IPS-20b (cell line): ENCODE measurements at regions not wholly inside any gene's neighbourhood (a gene's known extent, or its start where the extent isn't known, plus 50 kb on each side); places are given as distances from the start of the nearest gene placed in this dataset.
"Not testable (repeated sequence)": the region's sequence is repeated elsewhere in the genome, so short reads cannot be mapped to it uniquely, and the experiment has no call there.

Experiments
- H3K27ac ChIP-seq: one replicate; pipeline ENCODE4 v1.5.1; 2013; ENCODE audit warnings: low read length
- H3K27me3 ChIP-seq: 2 replicates; pipeline ENCODE4 v1.6.1; 2013; ENCODE audit warnings: mild to moderate bottlenecking, low read length, inconsistent platforms; ENCODE audit not compliant: insufficient read depth
- H3K36me3 ChIP-seq: 2 replicates; pipeline ENCODE4 v1.6.1; 2013; ENCODE audit warnings: low read depth, mild to moderate bottlenecking, inconsistent platforms, low read length, moderate library complexity; ENCODE audit not compliant: insufficient read depth
- H3K4me1 ChIP-seq: 2 replicates; pipeline ENCODE4 v1.6.1; 2013; ENCODE audit warnings: mild to moderate bottlenecking, control low read depth, inconsistent platforms, low read length, moderate library complexity; ENCODE audit not compliant: insufficient read depth
- H3K4me3 ChIP-seq: 2 replicates; pipeline ENCODE4 v1.5.1; 2013; ENCODE audit warnings: mild to moderate bottlenecking, low read length, inconsistent platforms
- H3K9ac ChIP-seq: 2 replicates; pipeline ENCODE4 v1.6.1; 2013; ENCODE audit warnings: low read depth, mild to moderate bottlenecking, inconsistent platforms, low read length, moderate library complexity
- H3K9me3 ChIP-seq: 2 replicates; pipeline ENCODE4 v1.6.1; 2013; ENCODE audit warnings: mild to moderate bottlenecking, low read depth, low read length, inconsistent platforms; ENCODE audit not compliant: insufficient read depth

DNA sequence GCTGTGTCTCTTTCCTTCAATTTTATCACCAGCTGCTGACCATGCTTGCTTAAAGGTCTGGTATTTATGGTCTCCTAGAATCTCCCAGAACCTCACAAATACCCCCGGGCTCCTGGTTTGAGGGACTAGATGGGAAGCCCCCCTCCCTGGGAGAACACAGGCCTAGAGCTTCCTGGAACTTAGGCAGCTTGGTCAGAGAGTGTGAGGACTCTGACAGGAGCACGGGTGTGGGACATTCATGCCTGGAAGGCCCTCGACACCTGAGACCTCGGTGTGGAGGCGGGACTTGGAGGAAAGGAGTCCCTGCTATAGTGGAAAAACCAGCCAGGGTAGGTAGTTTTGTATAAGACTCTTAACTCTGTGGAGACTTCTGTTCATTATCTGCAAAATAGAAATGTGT lies 211.5 kb upstream of the PLGLB2 start:
- not testable (repeated sequence) for H3K9ac ChIP-seq, H3K27ac ChIP-seq, H3K9me3 ChIP-seq, H3K4me3 ChIP-seq, H3K4me1 ChIP-seq, H3K27me3 ChIP-seq, H3K36me3 ChIP-seq

DNA sequence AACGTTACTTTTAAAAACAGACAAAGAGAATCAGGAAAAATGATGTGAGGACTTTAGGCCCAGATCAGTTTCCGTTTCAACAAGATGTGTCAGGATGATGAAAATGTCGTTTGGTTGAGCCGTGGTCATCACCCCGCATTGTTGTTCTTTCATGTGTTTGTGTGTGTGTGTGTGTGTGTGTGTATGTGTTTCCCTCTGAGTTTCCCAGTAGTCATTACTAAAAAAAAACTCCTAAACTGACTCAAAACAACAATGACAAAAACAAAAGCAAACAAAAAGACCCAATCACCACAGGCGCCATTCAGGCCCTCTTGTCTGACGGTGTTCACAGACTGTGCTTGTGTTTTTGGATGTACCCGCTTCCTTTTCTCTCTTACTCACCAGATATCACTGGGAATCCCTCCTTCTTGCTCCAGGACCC lies 210.6 kb upstream of the PLGLB2 start:
- not testable (repeated sequence) for H3K9ac ChIP-seq, H3K9me3 ChIP-seq, H3K36me3 ChIP-seq

DNA sequence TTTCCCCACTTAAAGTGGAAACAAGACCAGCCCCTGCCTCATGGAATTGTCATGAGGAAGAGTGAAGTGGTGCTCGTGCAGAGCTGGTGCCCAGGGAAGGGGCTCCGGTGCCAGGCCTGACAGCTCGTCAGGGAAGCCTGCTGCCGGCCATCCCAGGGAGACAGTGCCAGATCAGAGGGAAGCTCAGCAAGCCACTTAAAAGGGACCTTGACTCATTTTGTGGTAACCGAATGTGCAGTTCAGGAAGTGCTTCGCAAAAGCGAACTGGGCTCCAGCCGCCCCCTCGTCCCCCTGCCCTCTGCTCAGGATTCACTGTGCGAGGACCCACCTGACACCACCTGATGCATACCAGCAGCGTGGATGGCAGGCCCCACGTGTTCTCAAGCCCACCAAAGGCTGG lies 209.6 kb upstream of the PLGLB2 start:
- H3K4me3 ChIP-seq, H3K27me3 ChIP-seq, H3K36me3 ChIP-seq, H3K4me1 ChIP-seq, H3K9me3 ChIP-seq, H3K27ac ChIP-seq, H3K9ac ChIP-seq: not testable (repeated sequence)

More for the DNA sequence above, 210.6 kb upstream of the PLGLB2 start:
- H3K27ac ChIP-seq, H3K4me1 ChIP-seq, H3K4me3 ChIP-seq, H3K27me3 ChIP-seq: not testable (repeated sequence)

DNA sequence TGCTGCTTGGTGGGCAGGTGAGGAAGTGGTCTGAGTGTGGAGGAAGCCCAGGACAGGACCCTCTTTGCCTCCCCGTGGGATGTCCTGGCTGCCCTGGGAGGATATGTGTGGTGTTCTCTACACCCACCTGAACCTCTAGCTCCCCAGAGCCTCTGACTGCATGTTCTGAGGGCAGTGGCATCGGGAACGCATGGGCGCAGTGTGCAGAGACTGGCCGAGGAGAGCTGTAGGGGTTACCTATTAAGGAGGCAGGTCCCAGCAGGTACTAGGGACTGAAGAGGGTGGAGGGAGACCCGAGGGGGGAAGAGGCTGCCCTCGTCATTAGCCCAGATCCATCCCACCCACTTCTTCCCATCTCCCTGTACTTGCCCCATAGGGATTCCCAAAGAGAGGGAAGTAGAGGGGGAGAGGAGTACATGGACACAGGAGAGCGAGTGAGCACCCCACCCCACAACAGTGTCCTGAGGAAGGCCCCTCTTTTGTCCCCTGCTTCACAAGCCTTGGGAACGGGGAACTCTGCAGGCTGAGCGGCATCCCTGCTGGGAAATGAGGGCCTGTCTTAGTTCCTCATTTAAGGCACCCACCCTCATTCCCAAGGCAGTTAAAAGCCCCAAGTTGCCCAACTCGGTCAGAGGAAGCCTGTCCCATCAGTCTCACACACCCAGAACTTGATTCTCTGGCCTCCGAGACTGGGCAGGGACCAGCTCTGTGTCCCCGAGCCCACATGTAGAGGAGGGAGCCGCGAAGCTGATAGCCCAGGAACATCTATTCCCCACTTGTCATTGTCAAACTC lies 208.5 kb upstream of the PLGLB2 start:
- not testable (repeated sequence) for H3K27me3 ChIP-seq, H3K9ac ChIP-seq, H3K36me3 ChIP-seq, H3K9me3 ChIP-seq, H3K4me1 ChIP-seq, H3K27ac ChIP-seq, H3K4me3 ChIP-seq

DNA sequence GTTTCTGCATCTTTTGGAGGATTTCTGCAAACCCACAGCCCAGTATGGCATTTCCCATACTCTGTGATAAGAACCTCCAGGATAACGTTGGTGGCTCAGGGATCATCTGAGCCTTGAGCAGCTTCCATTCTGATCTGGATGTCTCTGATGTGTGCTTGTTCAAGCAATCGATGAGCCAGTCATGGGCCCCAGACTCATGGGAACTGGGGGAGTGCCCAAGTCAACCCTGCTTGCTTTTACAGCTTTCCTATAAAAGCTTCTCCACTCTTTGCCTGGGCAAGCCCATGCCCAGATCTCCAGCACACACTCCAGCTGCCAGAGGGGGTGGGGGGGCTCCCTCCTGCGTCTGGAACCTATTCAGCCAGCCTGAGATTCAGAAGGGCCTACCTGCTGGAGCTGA lies 207.6 kb upstream of the PLGLB2 start:
- not testable (repeated sequence) for H3K4me3 ChIP-seq, H3K27me3 ChIP-seq, H3K4me1 ChIP-seq, H3K27ac ChIP-seq, H3K36me3 ChIP-seq, H3K9ac ChIP-seq, H3K9me3 ChIP-seq

DNA sequence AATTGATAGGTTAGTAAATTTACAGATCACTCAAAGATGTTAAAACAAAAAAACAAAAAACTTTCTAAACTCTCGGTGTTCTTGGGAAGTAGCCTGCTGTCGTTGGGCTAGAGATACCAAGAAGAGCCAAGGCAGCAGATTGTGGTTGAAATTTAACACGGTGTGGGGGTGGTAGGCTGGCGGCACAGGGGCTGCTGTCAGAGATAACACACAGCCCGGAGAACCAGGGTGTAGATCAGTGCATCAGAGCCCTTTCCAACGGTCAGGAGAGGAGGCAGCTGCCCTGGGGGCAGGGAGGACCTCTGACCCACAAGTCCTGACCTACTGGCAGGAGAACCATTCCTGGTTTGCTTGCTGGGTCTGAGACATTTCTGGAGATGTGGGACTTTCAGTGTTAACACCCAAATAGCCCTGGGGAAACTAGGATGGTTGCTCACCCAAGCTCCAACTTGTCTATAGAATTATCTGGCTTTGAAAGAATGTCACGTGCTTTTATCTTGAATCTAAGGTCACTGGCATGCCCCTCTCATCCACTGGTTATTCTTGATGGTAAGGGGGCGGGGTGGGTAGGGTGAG lies 205.2 kb upstream of the PLGLB2 start:
- not testable (repeated sequence) for H3K27ac ChIP-seq, H3K36me3 ChIP-seq, H3K4me1 ChIP-seq, H3K9me3 ChIP-seq, H3K9ac ChIP-seq, H3K4me3 ChIP-seq, H3K27me3 ChIP-seq

DNA sequence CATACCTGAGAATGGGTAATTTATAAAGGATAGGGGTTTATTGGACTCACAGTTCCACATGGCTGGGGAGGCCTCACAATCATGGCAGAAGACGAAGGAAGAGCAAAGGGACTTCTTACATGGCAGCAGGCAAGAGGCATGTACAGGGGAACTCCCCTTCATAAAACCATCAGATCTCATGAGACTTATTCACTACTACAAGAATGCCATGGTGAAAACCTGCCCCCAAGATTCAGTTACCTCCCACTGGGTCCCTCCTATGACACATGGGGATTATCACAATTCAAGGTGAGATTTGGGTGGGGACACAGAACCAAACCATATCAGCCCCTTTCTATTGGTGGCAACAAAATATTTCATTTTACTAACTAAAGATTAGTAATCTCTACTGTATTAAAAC lies 204.1 kb upstream of the PLGLB2 start:
- H3K27ac ChIP-seq, H3K36me3 ChIP-seq: not testable (repeated sequence)

DNA sequence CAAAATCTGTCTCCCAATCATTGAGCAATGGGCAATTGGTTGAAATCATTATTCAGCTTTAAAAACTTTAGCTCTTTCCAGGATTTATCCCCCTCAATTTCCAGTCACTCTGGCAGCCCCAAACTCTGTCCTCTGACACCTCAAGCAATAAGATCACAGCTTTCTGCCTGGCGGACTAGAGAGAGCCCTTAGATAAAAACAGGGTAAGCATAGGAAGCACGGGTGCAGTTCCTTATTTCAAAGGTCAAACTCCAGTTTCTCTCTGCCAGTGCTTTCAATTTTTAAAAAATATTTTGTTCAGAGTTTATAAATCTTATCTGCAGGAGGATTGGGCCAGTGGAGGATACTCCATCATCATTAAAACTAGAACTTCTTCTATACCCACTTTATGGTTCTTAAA lies 200.8 kb upstream of the PLGLB2 start:
- H3K9ac ChIP-seq, H3K27ac ChIP-seq, H3K27me3 ChIP-seq, H3K9me3 ChIP-seq, H3K4me1 ChIP-seq, H3K36me3 ChIP-seq, H3K4me3 ChIP-seq: not testable (repeated sequence)

More for the DNA sequence above, 204.1 kb upstream of the PLGLB2 start:
- H3K4me1 ChIP-seq, H3K9ac ChIP-seq, H3K4me3 ChIP-seq, H3K9me3 ChIP-seq, H3K27me3 ChIP-seq: not testable (repeated sequence)

DNA sequence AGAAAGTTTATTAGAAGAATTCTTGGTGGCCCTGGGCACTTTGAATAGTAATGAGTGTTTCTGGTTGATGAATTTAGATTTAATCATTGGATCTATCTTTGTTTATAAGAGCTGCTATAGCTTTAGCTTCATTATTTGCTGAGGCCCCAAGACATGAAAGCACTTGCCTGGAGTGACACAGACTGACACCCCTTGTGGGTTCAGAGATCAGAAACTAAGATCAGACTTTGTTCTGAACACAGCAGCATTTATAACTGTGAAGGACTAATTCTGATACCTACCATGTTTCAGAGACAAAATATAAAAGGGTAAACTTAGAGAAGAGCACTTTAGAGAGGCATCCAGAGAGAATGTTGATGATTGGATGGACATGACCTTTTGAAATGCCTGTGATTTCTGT lies 199.9 kb upstream of the PLGLB2 start:
- H3K9ac ChIP-seq, H3K36me3 ChIP-seq, H3K4me3 ChIP-seq, H3K9me3 ChIP-seq, H3K27me3 ChIP-seq, H3K27ac ChIP-seq, H3K4me1 ChIP-seq: not testable (repeated sequence)

DNA sequence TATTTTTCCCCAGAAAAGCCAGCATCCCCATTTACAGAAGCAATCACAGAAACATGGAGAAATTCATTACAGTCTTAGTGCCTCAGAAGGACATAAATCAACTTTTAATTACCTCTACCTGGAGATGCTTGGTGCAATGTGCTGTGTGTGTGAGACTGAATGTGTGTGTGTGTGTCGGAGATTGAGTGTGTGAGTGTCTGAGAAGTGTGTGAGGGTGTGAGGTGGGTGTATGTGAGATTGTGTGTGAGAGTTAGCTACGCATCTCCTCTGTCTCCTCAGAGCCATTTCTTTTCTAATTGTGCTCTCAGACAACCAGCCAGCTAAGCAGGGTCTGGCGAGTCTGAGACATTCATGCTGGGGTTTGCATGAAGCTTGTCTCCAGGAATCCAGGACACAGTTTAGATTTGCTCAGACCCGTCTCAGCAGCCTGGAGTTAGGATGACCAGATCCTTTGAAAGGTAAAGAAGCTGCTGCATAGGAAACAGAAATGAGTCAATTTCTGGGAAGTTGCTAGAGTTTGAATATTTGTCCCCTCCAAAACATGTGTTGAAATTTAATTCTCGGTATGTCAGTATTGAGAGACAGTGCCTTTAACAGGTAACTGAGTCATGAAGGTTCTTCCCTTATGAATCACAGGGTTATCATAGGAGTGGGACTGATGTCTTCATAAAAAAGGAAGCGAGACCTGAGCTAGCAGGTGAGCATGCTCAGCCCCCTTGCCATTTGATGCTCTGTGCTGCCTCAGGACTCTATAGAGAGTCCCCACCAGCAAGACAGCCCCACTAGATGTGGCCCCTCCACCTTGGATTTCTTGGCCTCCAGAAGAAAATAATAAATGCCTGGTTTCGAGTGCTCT lies 199.0 kb upstream of the PLGLB2 start:
- not testable (repeated sequence) for H3K4me1 ChIP-seq, H3K27me3 ChIP-seq, H3K36me3 ChIP-seq, H3K9ac ChIP-seq, H3K27ac ChIP-seq, H3K9me3 ChIP-seq, H3K4me3 ChIP-seq

DNA sequence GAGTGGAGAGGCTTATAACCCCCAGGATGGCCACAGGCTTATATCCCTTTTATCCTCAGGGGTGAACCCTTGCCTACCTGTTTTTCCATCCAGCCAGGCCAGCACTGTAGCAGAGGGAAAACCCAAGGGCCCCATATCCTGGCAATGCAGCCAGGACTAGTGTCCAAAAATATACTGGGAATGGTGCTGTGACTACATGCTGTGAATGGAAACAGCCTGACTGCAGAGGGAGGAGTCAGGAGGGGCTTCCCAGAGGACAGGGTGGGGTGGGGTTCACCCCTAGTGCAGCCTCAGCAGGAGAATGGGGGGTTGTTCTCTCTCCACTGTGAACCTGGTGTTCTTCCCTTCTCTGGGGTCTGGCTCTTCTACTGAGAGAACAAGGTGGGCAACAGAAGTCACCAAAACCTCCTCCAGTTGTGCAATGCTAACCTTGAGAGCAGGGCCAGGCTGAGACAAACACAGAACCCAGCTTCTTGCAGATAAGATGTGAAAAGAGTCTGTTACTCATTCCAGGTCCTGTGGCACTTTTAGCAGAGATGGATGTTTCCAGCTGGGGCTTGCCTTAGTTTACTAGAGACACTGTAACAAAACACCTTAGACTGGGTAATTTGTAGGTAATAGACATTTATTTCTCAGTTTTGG lies 198.2 kb upstream of the PLGLB2 start:
- not testable (repeated sequence) for H3K4me3 ChIP-seq, H3K9me3 ChIP-seq, H3K27ac ChIP-seq, H3K4me1 ChIP-seq, H3K9ac ChIP-seq, H3K36me3 ChIP-seq, H3K27me3 ChIP-seq

DNA sequence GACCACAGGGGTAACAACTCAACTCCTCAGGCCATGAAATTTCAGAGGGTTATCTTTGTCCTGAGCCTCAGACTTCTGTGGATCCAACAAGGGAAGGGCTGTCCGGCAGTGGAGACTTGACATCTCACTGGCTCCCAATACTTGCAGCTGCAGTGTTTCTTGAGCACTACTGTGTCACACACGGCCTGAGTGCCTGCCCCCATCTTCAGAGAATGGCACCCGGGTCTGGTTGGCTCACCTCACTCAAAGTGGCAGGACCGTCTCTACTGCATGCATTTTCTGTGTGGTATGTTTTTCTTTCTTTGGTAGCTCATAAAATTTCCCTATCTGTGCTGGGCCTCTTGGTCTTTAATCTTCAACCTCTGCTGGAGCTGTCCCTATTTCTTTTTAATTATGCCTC lies 193.2 kb upstream of the PLGLB2 start:
- not testable (repeated sequence) for H3K4me1 ChIP-seq, H3K4me3 ChIP-seq, H3K36me3 ChIP-seq, H3K9ac ChIP-seq, H3K27me3 ChIP-seq, H3K27ac ChIP-seq, H3K9me3 ChIP-seq
